ENCODE measurements at regions not wholly inside any gene's neighbourhood (a gene's known extent, or its start where the extent isn't known, plus 50 kb on each side); places are given as distances from the start of the nearest gene placed in this dataset.

DNA sequence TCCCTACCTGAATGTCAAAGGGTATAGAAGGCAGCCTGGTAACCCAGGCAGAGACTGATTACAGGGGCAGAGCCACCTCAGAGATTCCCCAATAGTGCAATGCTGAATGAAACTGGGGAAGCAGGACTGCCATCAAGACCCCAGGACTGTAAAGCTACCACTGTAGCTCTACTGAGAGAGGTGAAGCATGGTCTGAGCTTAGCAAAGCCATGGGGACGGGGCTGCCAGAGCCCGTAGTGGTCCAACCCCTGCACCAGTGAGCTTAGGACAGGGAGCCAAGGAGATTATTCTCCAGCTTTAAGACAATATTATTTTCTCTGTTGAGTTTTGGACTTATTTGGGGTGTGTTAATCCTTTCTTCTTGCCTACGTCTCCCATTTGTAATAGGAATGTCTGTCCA, 679.3 kb upstream of the GRAMD2B start:
- CTCF ChIA-PET, result no interaction called here
- intact Hi-C loops (cut with DNase I, micrococcal nuclease), result no loop called here
- Mint-ChIP-seq H3K27me3 (no peaks in the 10 kb centered on the region), H3K4me1 (ENCODE audit: low read depth) (no peaks in the 10 kb centered on the region), H3K4me3 (no peak overlapping the region), H3K36me3 (ENCODE audit: low read depth) (no peaks in the 10 kb centered on the region), H3K27ac (no peak overlapping the region), H3K9me3 (peaks cover 6% of the 10 kb centered on the region)
- ATAC-seq (ENCODE audit: poor library complexity) (no peak), DNase-seq (no peak)
- TF ChIP-seq, protein P1, sequence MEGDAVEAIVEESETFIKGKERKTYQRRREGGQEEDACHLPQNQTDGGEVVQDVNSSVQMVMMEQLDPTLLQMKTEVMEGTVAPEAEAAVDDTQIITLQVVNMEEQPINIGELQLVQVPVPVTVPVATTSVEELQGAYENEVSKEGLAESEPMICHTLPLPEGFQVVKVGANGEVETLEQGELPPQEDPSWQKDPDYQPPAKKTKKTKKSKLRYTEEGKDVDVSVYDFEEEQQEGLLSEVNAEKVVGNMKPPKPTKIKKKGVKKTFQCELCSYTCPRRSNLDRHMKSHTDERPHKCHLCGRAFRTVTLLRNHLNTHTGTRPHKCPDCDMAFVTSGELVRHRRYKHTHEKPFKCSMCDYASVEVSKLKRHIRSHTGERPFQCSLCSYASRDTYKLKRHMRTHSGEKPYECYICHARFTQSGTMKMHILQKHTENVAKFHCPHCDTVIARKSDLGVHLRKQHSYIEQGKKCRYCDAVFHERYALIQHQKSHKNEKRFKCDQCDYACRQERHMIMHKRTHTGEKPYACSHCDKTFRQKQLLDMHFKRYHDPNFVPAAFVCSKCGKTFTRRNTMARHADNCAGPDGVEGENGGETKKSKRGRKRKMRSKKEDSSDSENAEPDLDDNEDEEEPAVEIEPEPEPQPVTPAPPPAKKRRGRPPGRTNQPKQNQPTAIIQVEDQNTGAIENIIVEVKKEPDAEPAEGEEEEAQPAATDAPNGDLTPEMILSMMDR (IDR thresholded peaks at IDR 0.05), result no peak
- POLR2A ChIA-PET, result no interaction called here
- no peak overlapping the region for H3K27ac ChIP-seq (ENCODE audit: low read depth in 1 of 2, low read length in 2 of 2)
- H3K27me3 ChIP-seq (ENCODE audit: control insufficient read depth in 1 of 2, insufficient read depth in 2 of 2, low read length in 2 of 2), result no peaks in the 10 kb centered on the region
- H3K9me3 ChIP-seq (ENCODE audit: control insufficient read depth in 1 of 2, insufficient read depth in 1 of 2, low read length in 2 of 2), result no peaks in the 10 kb centered on the region
- H3K4me1 ChIP-seq (ENCODE audit: insufficient read depth, low read length), result no peaks in the 10 kb centered on the region
- no peak overlapping the region for H3K4me3 ChIP-seq (ENCODE audit: low read length)
- H3K36me3 ChIP-seq (ENCODE audit: insufficient read depth, low read length), result no peaks in the 10 kb centered on the region

DNA sequence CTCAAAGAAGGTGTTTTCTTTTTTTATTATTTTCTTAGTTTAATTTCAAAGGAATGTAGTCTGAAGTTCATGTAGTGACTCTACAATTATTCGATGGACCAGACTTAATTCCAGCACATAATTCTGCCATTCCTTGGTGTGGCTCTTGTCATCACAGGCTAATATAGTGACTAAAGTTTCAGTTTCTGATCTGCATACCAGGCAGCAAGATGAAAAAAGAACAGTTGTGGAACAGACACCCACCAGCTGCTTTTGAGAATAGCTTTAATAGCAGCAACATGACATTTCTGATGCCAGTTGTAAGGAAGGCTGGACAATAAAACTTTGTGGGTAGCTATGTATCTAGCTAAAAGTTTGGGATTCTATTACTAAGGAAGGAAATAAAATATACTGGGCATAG, 676.3 kb upstream of the GRAMD2B start:
- no peak for DNase-seq
- Histone ChIP-seq H3K27me3 (ENCODE audit: control insufficient read depth in 1 of 2, insufficient read depth in 2 of 2, low read length in 2 of 2) (no peaks in the 10 kb centered on the region), H3K4me3 (ENCODE audit: low read length) (no peak overlapping the region), H3K4me1 (ENCODE audit: insufficient read depth, low read length) (no peaks in the 10 kb centered on the region), H3K9me3 (ENCODE audit: control insufficient read depth in 1 of 2, insufficient read depth in 1 of 2, low read length in 2 of 2) (no peaks in the 10 kb centered on the region), H3K27ac (ENCODE audit: low read depth in 1 of 2, low read length in 2 of 2) (no peak overlapping the region), H3K36me3 (ENCODE audit: insufficient read depth, low read length) (no peaks in the 10 kb centered on the region)
- intact Hi-C loops (cut with DNase I, micrococcal nuclease), result no loop called here
- H3K4me1 Mint-ChIP-seq (ENCODE audit: low read depth), result no peaks in the 10 kb centered on the region
- ATAC-seq (ENCODE audit: poor library complexity), result no peak
- POLR2A ChIA-PET, result no interaction called here
- CTCF ChIA-PET, result no interaction called here
- H3K4me3 Mint-ChIP-seq, result no peak overlapping the region
- H3K27me3 Mint-ChIP-seq, result no peaks in the 10 kb centered on the region
- no peak overlapping the region for H3K27ac Mint-ChIP-seq
- TF ChIP-seq, protein P1 (IDR thresholded peaks at IDR 0.05), result no peak
- no peaks in the 10 kb centered on the region for H3K36me3 Mint-ChIP-seq (ENCODE audit: low read depth)
- H3K9me3 Mint-ChIP-seq, result peaks cover 6% of the 10 kb centered on the region

DNA sequence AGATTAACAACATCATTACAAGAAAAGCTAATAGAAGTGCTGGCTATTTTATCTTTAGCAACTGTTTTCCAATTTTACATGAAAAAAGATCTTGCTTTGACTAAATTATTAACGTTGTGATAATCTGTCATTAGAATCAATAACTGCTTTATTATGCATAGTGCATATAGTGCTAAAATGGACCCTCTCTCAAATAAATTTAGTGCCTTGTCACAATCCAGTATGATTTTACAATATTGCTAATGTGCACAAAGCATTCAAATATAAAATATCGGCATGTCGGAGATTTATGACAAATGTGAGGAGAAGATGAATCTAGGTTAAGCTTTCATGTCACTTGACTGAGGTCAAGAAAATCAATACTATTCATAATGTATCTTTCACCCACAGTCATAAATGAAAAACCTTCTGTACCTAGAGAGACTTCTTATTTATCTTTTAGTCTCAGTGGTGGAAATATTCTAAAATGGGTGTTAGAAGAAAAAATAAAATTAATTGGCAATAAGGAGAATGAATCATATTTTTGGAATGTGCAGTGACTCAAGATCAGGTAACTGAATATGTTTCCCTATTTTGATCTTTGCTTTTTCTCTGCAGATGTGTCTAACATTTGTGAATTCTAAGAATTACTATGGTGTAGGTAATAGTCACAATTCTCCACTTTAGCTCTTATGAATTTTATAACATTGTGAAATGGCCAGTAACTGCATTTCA, 672.9 kb upstream of the GRAMD2B start:
- no peaks in the 10 kb centered on the region for H3K27me3 ChIP-seq (ENCODE audit: control insufficient read depth in 1 of 2, insufficient read depth in 2 of 2, low read length in 2 of 2)
- ATAC-seq (ENCODE audit: poor library complexity), result no peak
- Mint-ChIP-seq H3K27ac (no peak overlapping the region), H3K36me3 (ENCODE audit: low read depth) (no peaks in the 10 kb centered on the region), H3K9me3 (no peaks in the 10 kb centered on the region), H3K4me1 (ENCODE audit: low read depth) (no peaks in the 10 kb centered on the region), H3K4me3 (no peak overlapping the region), H3K27me3 (no peaks in the 10 kb centered on the region)
- H3K36me3 ChIP-seq (ENCODE audit: insufficient read depth, low read length), result no peaks in the 10 kb centered on the region
- CTCF ChIA-PET, result no interaction called here
- no peaks in the 10 kb centered on the region for H3K4me1 ChIP-seq (ENCODE audit: insufficient read depth, low read length)
- TF ChIP-seq, protein P1 (IDR thresholded peaks at IDR 0.05), result no peak
- H3K4me3 ChIP-seq (ENCODE audit: low read length), result no peak overlapping the region
- intact Hi-C loops (cut with DNase I, micrococcal nuclease), result no loop called here
- peaks cover 0 to 3% of the 10 kb centered on the region in 2 experiments for H3K9me3 ChIP-seq (ENCODE audit: control insufficient read depth in 1 of 2, insufficient read depth in 1 of 2, low read length in 2 of 2)
- no peak overlapping the region for H3K27ac ChIP-seq (ENCODE audit: low read depth in 1 of 2, low read length in 2 of 2)
- POLR2A ChIA-PET, result no interaction called here
- DNase-seq, result no peak

Measured in CD4-positive, alpha-beta T cell (primary cell).